ENCODE measurements at regions not wholly inside any gene's neighbourhood (a gene's known extent, or its start where the extent isn't known, plus 50 kb on each side); places are given as distances from the start of the nearest gene placed in this dataset.

- no peak for ATAC-seq
Measured at GRCh38 chr6:90934081-90934480, 347.2 kb upstream of the MAP3K7 start.

DNA sequence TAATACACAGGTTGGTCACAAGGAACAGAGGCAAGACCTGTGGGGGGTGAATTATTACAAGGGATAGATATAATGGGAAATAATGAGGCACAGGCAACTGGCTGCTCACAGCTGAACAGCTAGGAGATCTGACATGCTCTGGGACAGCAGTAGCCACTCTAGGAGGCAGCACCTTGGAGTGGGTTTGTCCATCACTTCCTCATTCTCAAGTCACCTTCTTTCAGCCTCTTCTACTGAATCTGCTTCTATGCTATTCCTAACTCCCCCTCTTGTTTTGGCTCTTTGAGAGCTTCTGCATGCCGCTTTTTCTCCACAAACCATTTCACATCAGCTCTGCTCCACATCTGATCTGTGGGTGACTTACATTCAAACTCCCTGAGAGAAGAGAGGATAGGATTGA is 345.5 kb upstream of the MAP3K7 start:
- ATAC-seq, result no peak

GRCh38 chr6:90928051-90928450 is 341.2 kb upstream of the MAP3K7 start:
- no peak for ATAC-seq

DNA sequence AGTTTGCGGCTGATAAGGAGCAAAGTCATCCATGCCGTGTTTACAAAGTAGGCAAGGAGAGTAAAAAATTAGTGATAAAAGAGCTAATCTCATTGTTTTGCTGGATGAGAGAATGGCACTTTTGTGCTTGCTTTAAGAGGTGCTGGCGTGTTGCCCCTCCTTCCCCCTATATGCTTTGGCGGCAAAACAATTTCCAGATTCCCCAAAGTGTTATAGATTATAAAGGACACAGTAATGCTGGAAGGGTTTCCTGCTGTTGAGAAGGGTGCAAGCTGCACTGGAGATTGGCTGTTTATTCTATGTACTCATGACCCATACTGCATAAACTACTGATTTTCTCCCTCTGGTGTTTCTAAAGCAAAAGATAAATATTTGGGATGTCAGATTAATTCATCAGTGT is 338.9 kb upstream of the MAP3K7 start:
- no peak for ATAC-seq

DNA sequence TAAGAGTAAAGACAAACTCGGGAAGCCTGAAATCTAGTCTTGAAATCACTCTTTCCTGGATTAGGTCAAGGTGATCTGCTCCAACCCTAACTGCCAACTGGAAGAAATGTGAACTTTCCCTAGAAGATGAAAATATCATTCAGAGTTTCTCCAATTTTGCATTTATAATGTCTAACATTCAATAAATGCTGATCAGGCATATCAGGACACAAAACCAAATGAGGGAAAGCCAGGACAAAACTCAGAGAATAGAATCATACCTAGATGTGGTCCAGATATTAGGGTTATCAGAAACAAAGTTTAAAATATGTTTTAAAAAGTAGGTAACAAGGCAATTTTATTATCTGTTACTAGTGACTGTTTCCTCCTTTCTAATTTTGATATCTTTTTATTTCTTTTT is 335.5 kb upstream of the MAP3K7 start:
- no peak for ATAC-seq

DNA sequence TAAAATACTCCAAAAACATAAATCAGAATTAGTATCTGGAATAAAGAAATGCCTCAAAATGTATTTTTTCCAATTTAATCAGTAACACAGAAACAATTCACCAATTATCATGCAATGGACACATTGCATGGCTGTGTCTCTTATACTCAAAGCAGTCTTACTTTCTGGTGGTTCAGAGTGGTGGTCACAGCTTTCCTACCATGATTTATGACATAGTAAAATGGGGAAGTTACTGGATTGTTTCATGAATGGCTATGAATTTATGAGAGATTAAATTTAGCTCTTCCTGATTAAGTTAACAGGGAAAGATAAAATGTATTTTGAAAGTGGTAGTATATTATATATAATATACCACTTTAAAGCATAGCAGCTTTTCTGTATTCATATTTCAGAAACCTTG is 331.5 kb upstream of the MAP3K7 start:
- no peak for ATAC-seq

DNA sequence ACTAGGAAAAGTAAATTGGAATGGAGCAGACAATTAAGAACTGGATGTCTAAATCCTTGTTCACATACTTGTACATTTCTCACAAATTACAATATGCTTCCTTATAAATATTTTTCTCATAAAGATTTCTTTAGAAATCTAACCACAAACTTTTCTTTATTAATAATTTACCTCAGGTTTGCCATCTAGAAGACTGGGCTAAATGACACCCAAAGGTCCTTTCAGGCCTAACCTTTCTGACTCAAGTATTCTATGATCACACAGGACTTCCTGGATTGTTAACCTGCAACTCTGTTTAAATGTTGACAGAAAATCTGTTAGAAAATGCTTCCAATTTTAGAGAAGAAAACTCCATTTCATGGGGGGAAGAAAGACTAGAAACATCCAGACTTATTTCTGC is 330.5 kb upstream of the MAP3K7 start:
- no peak for ATAC-seq

DNA sequence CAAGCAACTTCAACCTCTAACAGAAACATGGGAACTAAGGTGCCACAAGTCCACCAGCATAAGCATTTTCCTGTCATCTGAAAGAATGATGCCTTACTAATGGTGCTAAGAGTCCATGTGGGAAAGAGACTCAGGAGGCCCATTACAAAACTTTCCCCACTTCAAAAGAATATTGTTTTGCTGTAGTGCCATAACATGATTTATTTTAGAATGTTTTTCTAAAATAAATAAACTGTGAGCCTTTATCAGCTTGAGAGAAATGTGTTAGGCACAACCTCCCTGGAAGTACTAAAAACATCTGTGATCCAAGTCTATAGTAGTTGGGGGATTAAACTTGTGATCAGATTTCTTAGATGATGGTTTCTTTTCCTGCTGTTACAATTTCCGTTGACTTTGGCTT is 330.1 kb upstream of the MAP3K7 start:
- ATAC-seq, result no peak

- no peak for ATAC-seq
Measured at GRCh38 chr6:90915224-90915915, 328.5 kb upstream of the MAP3K7 start.

DNA sequence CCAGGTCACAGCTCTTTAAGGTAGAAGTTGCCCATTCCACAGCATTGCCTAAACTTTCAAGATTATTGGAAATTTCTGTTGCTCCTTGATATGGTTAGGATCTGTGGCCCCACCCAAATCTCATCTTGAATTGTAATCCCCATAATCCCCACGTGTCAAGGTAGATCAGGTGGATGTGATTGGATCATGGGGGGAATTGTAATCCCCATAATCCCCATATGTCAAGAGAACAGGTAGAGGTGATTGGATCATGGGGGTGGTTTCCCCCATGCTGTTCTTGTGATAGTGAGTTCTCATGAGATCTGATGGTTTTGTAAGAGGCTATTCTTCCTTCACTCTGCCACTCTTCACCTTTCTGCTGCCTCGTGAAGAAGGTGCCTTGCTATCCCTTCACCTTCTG is 327.4 kb upstream of the MAP3K7 start:
- no peak for ATAC-seq

DNA sequence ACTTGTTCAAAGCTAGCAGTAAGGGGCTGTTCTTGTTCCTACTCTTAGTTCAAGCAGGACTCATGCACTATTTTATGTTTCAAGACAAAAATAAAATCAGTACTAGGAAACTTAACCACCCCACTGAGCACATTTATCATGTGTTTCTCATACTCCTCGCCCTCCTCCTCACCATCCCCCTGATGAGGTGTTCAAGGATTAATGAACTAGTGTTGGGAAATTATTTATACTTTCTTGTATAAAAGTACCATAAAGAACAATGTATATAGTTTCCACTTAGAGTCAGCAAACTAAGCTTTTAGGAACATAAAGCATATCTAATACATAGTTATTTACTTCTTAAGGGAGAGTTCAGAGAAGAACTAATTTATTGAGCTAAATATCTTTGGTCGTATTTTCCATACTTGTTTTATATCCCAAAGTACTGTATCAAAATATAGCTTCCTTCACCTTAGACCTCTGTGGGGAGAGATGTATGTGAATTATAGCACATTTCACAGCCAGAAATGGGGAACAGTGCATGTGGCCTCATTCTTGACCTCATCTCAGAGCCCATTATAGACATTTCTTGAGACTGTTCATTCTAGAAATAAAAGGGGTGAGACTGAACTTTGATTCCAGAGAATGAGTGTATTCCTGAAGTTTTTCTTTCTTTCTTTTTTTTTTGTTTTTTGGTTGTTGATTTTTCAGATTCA is 326.5 kb upstream of the MAP3K7 start:
- no peak for ATAC-seq

GRCh38 chr6:90911642-90912041 is 324.8 kb upstream of the MAP3K7 start:
- no peak for ATAC-seq

DNA sequence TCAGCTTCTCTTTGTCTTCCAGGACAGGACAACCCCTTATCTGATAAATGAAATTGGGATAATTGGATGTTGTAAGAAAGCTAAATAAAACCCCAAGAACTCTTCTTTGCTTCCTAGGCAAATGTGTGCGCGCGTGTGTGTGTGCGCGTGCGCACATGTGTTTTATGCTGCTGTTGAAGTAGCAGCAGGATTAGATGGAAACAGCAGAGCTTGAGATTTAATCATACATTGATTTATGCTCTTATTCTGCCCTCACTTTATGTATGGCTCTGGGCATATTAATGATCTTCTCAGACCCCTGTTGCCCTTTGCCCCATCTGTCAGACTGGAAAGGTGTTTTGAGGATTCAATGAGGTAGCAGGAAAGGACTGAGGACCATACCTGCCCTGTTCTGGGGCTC is 324.0 kb upstream of the MAP3K7 start:
- no peak for ATAC-seq

DNA sequence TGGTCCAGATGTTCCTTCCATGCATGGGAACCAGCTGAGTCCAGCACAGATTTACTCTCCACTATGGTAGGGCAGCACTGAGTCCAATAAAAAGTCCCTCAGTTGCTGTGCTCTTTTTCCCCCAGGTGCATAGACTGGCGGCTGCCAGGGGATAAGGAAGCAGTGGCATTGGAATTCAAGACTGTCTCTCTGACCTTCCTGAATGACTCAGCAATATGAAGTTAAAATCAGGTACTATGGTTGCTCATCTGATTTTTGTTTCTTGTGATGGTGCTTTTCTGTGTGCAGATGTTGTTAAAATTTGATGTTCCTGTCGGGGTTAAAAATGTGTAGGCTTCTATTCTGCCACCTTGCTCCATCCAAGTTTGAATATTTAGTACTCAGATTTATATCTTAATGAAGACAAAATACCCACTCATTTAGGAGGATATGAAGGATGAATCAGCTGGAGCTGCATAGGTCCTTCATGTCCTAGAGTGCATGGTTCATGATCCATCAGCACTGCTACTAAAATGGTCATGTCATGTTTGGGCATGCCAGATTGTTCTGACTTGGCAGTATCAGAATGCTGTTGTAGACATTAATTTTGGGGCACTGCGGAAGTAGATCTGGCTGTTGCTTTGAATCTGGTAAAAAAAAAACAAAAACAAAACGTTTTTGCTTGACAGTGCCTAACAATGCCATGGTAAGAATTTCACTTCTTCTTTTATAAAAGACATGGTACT is 321.2 kb upstream of the MAP3K7 start:
- no peak for ATAC-seq

- ATAC-seq, result no peak
Measured at GRCh38 chr6:90905351-90905750, 318.5 kb upstream of the MAP3K7 start.

DNA sequence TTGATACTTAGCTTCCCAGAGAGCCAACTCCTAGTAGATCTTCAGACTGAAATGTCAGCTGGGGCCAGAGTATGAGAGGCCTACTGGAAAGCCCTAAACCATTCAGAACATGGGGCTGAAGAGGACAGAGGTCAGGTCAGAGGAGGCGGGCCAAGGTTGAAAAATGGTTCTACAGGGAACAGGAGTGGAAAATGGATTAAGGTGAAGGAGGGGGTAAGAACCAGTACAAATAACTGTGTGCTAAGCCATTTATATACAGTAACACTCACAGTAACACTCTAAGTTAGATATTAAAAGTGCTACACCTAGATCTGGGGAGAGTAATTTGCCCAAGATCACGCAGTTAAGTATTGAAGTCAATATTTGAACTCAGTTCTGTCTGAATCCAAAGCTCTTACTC is 313.2 kb upstream of the MAP3K7 start:
- ATAC-seq, result no peak

GRCh38 chr6:90898763-90899162 is 311.9 kb upstream of the MAP3K7 start:
- no peak for ATAC-seq

GRCh38 chr6:90896075-90896547 is 309.2 kb upstream of the MAP3K7 start:
- no peak for ATAC-seq

DNA sequence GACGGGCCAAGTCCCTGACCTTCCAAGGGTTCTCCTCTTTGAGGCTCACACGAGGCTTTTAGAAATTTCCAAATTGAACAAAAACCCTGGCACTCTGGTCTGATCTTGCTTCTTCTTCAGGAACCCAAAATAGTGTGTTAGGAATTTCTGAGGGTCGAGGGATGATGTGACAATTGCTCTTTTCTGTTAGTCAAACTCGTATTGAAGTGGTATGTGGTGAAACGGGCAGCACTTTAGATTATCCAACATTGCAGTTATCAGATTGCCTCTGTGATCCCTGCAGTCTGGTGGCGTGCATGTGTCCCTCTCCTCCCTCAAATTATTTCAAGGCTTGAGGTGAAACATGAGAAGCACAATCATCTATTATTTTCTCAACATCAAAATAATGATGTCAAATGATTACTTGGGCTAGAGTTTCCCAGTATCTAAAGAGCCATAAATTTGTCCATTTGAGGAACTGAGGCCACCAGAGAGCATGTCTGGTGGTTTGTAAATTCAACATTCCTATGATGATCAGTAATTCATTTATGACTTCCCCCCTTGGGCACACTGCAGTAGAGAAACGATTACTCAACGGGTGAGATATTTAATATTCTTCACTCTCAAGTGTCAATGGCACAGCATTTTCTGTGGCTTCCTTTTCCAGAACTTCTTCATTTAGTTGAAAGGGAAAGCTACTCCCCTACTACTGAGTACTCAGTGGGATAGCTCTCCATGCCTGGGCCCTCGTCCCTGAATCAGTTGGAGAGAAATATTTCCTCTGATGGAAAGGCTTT is 308.6 kb upstream of the MAP3K7 start:
- no peak for ATAC-seq

GRCh38 chr6:90894285-90895130 is 307.6 kb upstream of the MAP3K7 start:
- ATAC-seq, result no peak

DNA sequence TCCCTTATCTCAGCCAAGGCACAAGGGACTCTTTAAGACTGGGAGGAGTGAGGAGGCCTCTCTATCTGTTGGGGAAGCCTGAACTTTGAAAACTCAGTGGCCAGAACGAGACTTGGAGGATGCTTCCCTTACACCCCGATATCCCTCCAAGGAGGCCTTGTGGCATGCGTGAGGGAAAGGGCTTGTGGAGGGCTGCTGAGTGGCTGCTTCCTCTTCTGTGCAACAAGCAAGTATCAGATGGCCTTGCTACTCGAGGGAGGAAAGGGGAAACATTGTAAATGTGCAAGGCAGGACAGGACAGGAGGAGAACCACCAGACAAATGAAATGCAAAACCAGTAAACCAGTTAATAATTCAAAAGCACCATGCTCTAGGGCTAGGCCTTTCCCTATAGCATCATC is 306.5 kb upstream of the MAP3K7 start:
- no peak for ATAC-seq

GRCh38 chr6:90892271-90892670 is 305.4 kb upstream of the MAP3K7 start:
- no peak for ATAC-seq

Data from activated CD4-positive, CD25-positive, alpha-beta regulatory T cell treated with anti-CD3 and anti-CD28 coated beads, Interleukin-2, amount 50 U/mL, for 24 hours (primary cell).